HUES6 (cell line): ENCODE measurements at regions not wholly inside any gene's neighbourhood (a gene's known extent, or its start where the extent isn't known, plus 50 kb on each side); places are given as distances from the start of the nearest gene placed in this dataset.

Experiments used
- H3K27ac ChIP-seq: 2 replicates; pipeline ENCODE4 v1.7.0; 2013; ENCODE audit warnings: low read depth, mild to moderate bottlenecking, low read length, inconsistent platforms
- H3K27me3 ChIP-seq: 2 replicates; pipeline ENCODE4 v1.6.1; 2013; ENCODE audit warnings: low read length; ENCODE audit not compliant: control insufficient read depth, insufficient read depth
- H3K36me3 ChIP-seq: 2 replicates; pipeline ENCODE4 v1.6.1; 2013; ENCODE audit warnings: low read length; ENCODE audit not compliant: control insufficient read depth, insufficient read depth
- H3K4me1 ChIP-seq: 2 replicates; pipeline ENCODE4 v1.6.1; 2013; ENCODE audit warnings: low read length; ENCODE audit not compliant: control insufficient read depth, insufficient read depth
- H3K4me3 ChIP-seq: 2 replicates; pipeline ENCODE4 v1.5.1; 2013; ENCODE audit warnings: low read depth, low read length
- H3K9ac ChIP-seq: one replicate; pipeline ENCODE4 v1.6.1; 2013; ENCODE audit warnings: mild to moderate bottlenecking, low read length
- H3K9me3 ChIP-seq: 2 replicates; pipeline ENCODE4 v1.6.1; 2013; ENCODE audit warnings: low read depth, low read length; ENCODE audit not compliant: control insufficient read depth, insufficient read depth

DNA sequence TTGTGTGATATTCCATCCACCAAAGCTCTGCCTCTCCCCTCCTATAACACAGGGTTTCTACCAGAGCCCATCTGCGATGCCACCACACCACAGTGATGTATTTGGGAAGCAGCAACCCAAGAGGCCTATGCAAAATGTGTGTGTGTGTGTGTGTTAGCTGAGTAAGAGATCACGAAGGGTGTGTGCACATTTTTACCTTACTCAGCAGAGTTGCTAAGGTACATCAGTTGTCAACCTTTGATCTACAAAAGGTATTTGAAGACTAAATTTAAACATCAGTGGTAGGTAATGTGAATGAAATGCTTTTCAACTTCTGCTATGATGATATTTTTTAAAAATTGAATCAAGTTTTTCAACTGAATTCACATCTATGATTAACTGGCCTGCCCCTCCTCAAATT is 227.6 kb downstream of the FBXO15 start:
- no peaks in the 10 kb centered on the region for H3K9me3 ChIP-seq
- H3K27ac ChIP-seq = no peak overlapping the region
- no peak overlapping the region for H3K9ac ChIP-seq
- H3K36me3 ChIP-seq = no peaks in the 10 kb centered on the region
- no peaks in the 10 kb centered on the region for H3K4me1 ChIP-seq
- H3K27me3 ChIP-seq = no peaks in the 10 kb centered on the region
- no peak overlapping the region for H3K4me3 ChIP-seq

DNA sequence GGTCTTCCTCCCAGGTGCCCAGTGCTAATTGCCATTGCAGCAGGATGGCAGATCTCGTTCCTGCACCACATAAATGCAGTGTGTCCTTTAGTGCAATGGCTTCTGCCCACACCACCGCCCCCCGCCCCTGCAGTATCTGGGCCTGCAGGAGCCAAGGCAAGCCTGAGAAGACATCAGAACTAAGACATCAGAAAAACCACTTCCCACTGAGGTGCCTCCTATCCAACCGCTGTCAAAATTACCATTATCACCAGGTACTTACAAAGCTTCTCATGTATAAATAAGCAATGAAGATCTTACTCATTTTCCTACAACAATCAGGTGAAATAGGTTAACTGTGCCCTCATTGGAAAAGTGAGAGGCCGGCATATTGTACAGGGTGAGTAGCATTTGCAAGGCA is 228.8 kb downstream of the FBXO15 start:
- no peak overlapping the region for H3K27ac ChIP-seq
- H3K36me3 ChIP-seq = no peaks in the 10 kb centered on the region

DNA sequence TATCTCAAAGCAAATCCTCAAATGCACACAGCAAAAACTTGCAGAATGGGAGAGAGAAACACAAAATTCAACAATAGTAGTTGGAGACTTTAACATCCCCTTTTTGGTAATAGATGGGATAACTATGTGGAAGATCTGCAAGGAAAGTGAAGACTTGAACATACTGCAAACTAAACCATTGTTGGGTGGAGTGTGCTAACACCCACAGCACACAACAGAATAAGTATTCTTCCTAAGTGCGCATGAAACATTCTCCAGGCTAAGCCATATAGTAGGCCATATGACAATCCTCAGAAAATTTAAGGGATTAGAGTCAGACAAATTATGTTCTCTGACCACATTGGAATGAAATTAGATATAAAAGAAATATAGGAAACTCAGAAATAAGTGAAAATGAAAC is 230.6 kb downstream of the FBXO15 start:
- Histone ChIP-seq H3K4me1 (no peaks in the 10 kb centered on the region), H3K9ac (no peak overlapping the region), H3K27ac (no peak overlapping the region), H3K36me3 (no peaks in the 10 kb centered on the region), H3K9me3 (no peaks in the 10 kb centered on the region), H3K27me3 (no peaks in the 10 kb centered on the region), H3K4me3 (no peak overlapping the region)

More for the DNA sequence above, 228.8 kb downstream of the FBXO15 start:
- Histone ChIP-seq H3K4me1 (no peaks in the 10 kb centered on the region), H3K9ac (no peak overlapping the region), H3K27me3 (no peaks in the 10 kb centered on the region), H3K4me3 (no peak overlapping the region), H3K9me3 (no peaks in the 10 kb centered on the region)

DNA sequence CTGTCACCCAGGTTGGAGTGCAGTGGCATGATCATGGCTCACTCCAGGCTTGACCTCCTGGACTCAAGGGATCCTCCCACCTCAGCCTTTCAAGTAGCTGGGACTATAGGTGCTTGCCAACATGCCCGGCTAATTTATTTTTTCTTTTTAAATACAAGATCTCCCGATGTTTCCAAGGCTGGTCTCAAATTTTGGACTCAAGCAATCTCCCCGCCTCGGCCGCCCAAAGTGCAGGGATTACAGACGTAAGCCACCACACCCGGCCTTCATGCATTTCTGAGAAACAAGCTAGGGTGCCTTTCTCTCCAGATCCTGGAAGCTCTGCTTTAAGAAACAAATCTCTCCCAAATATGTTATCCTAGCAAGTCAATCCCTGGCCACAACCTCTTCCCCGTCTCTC is 234.1 kb downstream of the FBXO15 start:
- no peak overlapping the region for H3K27ac ChIP-seq
- H3K9ac ChIP-seq = no peak overlapping the region
- H3K4me3 ChIP-seq = no peak overlapping the region
- H3K9me3 ChIP-seq = no peaks in the 10 kb centered on the region
- no peaks in the 10 kb centered on the region for H3K4me1 ChIP-seq
- H3K36me3 ChIP-seq = no peaks in the 10 kb centered on the region
- H3K27me3 ChIP-seq = no peaks in the 10 kb centered on the region; the same call in 1 of the 2 replicates

DNA sequence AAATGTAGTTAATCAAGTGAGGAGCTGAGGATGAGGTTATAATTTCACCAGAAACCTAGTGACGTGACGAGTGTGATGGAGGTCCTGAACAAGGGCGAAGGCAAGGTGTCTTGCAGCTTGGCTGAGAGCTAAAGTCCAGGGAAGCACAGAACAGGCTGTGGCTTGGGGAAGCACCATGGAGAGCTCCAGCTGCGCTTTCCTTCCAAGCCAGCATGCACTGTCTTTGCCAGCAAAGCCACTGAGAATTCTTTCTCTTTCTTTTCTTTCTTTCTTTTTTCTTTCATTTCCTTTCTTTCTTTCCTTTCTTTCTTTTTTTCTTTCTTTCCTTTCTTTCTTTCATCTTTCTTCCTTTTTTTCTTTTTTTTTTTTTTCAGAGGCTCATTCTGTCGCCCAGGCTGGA is 239.3 kb downstream of the FBXO15 start:
- no peak overlapping the region for H3K9ac ChIP-seq

DNA sequence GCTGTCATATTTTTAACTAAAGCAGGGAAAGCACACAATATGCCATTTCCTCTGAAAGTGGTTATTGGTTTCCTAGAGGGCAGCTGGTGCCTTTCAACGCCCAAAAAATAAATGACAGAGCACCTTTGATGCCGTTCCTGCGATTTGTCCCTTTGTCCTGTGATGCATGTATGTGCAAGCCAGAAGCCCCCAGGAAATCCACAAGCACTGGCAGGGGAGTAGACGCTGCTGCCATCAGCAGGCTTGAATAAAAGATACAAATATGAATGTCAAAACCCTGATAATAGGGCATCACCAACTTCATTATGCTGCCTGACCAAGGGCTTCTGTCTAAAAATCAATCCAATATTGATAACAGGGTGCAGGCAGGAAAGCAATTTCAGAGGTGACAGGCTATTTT is 246.1 kb downstream of the FBXO15 start:
- H3K27ac ChIP-seq = no peak overlapping the region
- no peaks in the 10 kb centered on the region for H3K36me3 ChIP-seq
- no peaks in the 10 kb centered on the region for H3K9me3 ChIP-seq
- H3K4me1 ChIP-seq = no peaks in the 10 kb centered on the region
- H3K27me3 ChIP-seq = peaks cover 14% of the 10 kb centered on the region
- no peak overlapping the region for H3K9ac ChIP-seq
- H3K4me3 ChIP-seq = no peak overlapping the region

More for the DNA sequence above, 239.3 kb downstream of the FBXO15 start:
- Histone ChIP-seq H3K4me1 (no peaks in the 10 kb centered on the region), H3K9me3 (no peaks in the 10 kb centered on the region), H3K36me3 (no peaks in the 10 kb centered on the region), H3K27ac (no peak overlapping the region), H3K27me3 (no peaks in the 10 kb centered on the region; the same call in 1 of the 2 replicates), H3K4me3 (no peak overlapping the region)

DNA sequence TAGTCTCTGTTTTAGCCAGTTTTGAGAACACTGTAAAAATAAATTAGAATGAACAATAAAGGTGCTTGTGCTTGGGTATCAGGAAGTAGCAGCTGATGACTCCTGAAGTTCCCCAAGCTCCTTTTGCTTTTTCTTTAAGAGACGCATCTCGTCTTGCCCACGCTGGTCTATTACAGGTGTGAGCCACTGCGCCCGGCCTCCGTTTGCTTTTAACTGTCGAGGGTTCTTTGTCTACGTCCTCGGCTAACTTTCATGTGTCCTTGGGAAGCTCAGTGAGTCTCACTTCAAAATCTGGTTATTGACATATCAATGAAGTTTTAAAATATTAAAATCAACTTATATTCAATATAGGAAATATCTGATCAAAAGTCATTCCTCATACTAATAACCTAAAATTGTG is 246.5 kb downstream of the FBXO15 start:
- Histone ChIP-seq H3K4me1 (peaks cover under 1% of the 10 kb centered on the region; the same call in 1 of the 2 replicates), H3K9me3 (no peaks in the 10 kb centered on the region), H3K27me3 (peaks cover 14% of the 10 kb centered on the region), H3K27ac (no peak overlapping the region), H3K4me3 (no peak overlapping the region), H3K9ac (no peak overlapping the region), H3K36me3 (no peaks in the 10 kb centered on the region)

- Histone ChIP-seq H3K36me3 (no peaks in the 10 kb centered on the region), H3K4me3 (no peak overlapping the region)
Measured at GRCh38 chr18:73900106-73900835, 247.4 kb downstream of the FBXO15 start.

GRCh38 chr18:73897517-73897916 is 250.1 kb downstream of the FBXO15 start:
- H3K27ac ChIP-seq = no peak overlapping the region
- H3K9ac ChIP-seq = no peak overlapping the region
- H3K4me1 ChIP-seq = peaks cover 15% of the 10 kb centered on the region
- peaks cover 14% of the 10 kb centered on the region for H3K27me3 ChIP-seq
- no peaks in the 10 kb centered on the region for H3K9me3 ChIP-seq
- H3K4me3 ChIP-seq = no peak overlapping the region
- H3K36me3 ChIP-seq = no peaks in the 10 kb centered on the region

More at GRCh38 chr18:73900106-73900835, 247.4 kb downstream of the FBXO15 start:
- Histone ChIP-seq H3K9me3 (no peaks in the 10 kb centered on the region), H3K27ac (no peak overlapping the region), H3K4me1 (peaks cover 9% of the 10 kb centered on the region; the same call in 1 of the 2 replicates), H3K9ac (no peak overlapping the region), H3K27me3 (peaks cover 14% of the 10 kb centered on the region)

- no peak overlapping the region for H3K27ac ChIP-seq
- H3K9ac ChIP-seq = no peak overlapping the region
- H3K36me3 ChIP-seq = no peaks in the 10 kb centered on the region
Measured at GRCh38 chr18:73896685-73897084, 250.9 kb downstream of the FBXO15 start.

GRCh38 chr18:73895701-73896100 is 251.9 kb downstream of the FBXO15 start:
- Histone ChIP-seq H3K4me1 (peaks cover 29% of the 10 kb centered on the region), H3K4me3 (no peak overlapping the region), H3K27ac (no peak overlapping the region), H3K9ac (no peak overlapping the region), H3K9me3 (no peaks in the 10 kb centered on the region), H3K36me3 (no peaks in the 10 kb centered on the region), H3K27me3 (peaks cover 14% of the 10 kb centered on the region)

More at GRCh38 chr18:73896685-73897084, 250.9 kb downstream of the FBXO15 start:
- Histone ChIP-seq H3K4me1 (peaks cover 22% of the 10 kb centered on the region), H3K4me3 (no peak overlapping the region), H3K9me3 (no peaks in the 10 kb centered on the region), H3K27me3 (peaks cover 14% of the 10 kb centered on the region)
